IMR-90 (cell line): ENCODE measurements at regions not wholly inside any gene's neighbourhood (a gene's known extent, or its start where the extent isn't known, plus 50 kb on each side); places are given as distances from the start of the nearest gene placed in this dataset.
"Not testable (repeated sequence)": the region's sequence is repeated elsewhere in the genome, so short reads cannot be mapped to it uniquely, and the experiment has no call there.

Experiments
- ATAC-seq: fragments of 200-7000 bp; cut with Tn5 transposase; 2 replicates; pipeline ENCODE4 v1.9.1; 2020; ENCODE audit warnings: low read depth, mild to moderate bottlenecking, moderate library complexity
- BruUV-seq: library from RNA; stranded (reverse); fragments of 400-500 nt; replicated peaks from 2 replicates; lab custom pipeline; 2021; lab: Mats Ljungman, UMichigan
- CTCF ChIA-PET: fragments of 300-600 bp; formaldehyde crosslinking; extraction: SDS; loops from one replicate; lab custom pipeline; 2021; ENCODE audit warnings: antibody characterized with exemption; lab: Yijun Ruan, JAX
- POLR2A ChIA-PET: fragments of 300-600 bp; sonication (Branson Sonifier 250); formaldehyde crosslinking; loops from one replicate; lab custom pipeline; 2022; ENCODE audit warnings: antibody characterized with exemption; ENCODE audit not compliant: unreplicated experiment; lab: Charles Lee
- DNase-seq: peaks from one replicate; pipeline ENCODE4 v3.0.0; 2013
- H2AFZ ChIP-seq: replicated peaks from 2 replicates; pipeline ENCODE3; 2013; ENCODE audit warnings: low read length, mild to moderate bottlenecking; ENCODE audit not compliant: poor library complexity
- H2AK5ac ChIP-seq: 2 replicates; pipeline ENCODE4 v1.6.1; 2013; ENCODE audit warnings: low read depth, low read length, inconsistent platforms
- H2AK9ac ChIP-seq: replicated peaks from 2 replicates; pipeline ENCODE3; 2013; ENCODE audit warnings: mild to moderate bottlenecking, low read depth, low read length, moderate library complexity; ENCODE audit not compliant: poor library complexity
- H2BK120ac ChIP-seq: 2 replicates; pipeline ENCODE4 v1.6.1; 2013; ENCODE audit warnings: low read depth, low read length, inconsistent platforms
- H2BK15ac ChIP-seq: 3 replicates; pipeline ENCODE4 v1.6.1; 2013; ENCODE audit warnings: low read depth, low read length, inconsistent platforms
- H2BK20ac ChIP-seq: 2 replicates; pipeline ENCODE4 v1.6.1; 2013; ENCODE audit warnings: low read depth, mild to moderate bottlenecking, inconsistent platforms, low read length, moderate library complexity
- H2BK5ac ChIP-seq: 2 replicates; pipeline ENCODE4 v1.6.1; 2013; ENCODE audit warnings: mild to moderate bottlenecking, low read depth, low read length, inconsistent platforms; ENCODE audit not compliant: poor library complexity, severe bottlenecking
- H3K14ac ChIP-seq: replicated peaks from 2 replicates; pipeline ENCODE4 v1.6.1; 2013; ENCODE audit warnings: low read depth, low read length, inconsistent platforms
- H3K18ac ChIP-seq: 2 replicates; pipeline ENCODE4 v1.6.1; 2013; ENCODE audit warnings: low read depth, low read length, control low read depth
- H3K23ac ChIP-seq: 2 replicates; pipeline ENCODE4 v1.6.1; 2013; ENCODE audit warnings: low read depth, low read length, inconsistent platforms
- H3K27ac ChIP-seq: 2 replicates; pipeline ENCODE4 v1.5.1; 2013; ENCODE audit warnings: mild to moderate bottlenecking, control low read depth, low read length; ENCODE audit not compliant: insufficient read depth
- H3K27me3 ChIP-seq: 2 replicates; pipeline ENCODE4 v1.6.1; 2013; ENCODE audit warnings: low read length; ENCODE audit not compliant: control insufficient read depth, insufficient read depth
- H3K36me3 ChIP-seq: 2 replicates; pipeline ENCODE4 v1.6.1; 2013; ENCODE audit warnings: low read length, mixed read lengths; ENCODE audit not compliant: control insufficient read depth, insufficient read depth
- H3K4ac ChIP-seq: 2 replicates; pipeline ENCODE4 v1.6.1; 2013; ENCODE audit warnings: low read depth, low read length, inconsistent platforms
- H3K4me1 ChIP-seq: 2 replicates; pipeline ENCODE4 v1.6.1; 2013; ENCODE audit warnings: low read length, mixed read lengths; ENCODE audit not compliant: control insufficient read depth, insufficient read depth
- H3K4me2 ChIP-seq: 2 replicates; pipeline ENCODE4 v1.6.1; 2013; ENCODE audit warnings: low read depth, mild to moderate bottlenecking, control low read depth, low read length, moderate library complexity
- H3K4me3 ChIP-seq: 2 replicates; pipeline ENCODE4 v1.5.1; 2013; ENCODE audit warnings: low read depth, mild to moderate bottlenecking, control low read depth, low read length, moderate library complexity; ENCODE audit not compliant: insufficient read depth
- H3K56ac ChIP-seq: 2 replicates; pipeline ENCODE4 v1.6.1; 2013; ENCODE audit warnings: low read length, inconsistent platforms; ENCODE audit not compliant: insufficient read depth; ENCODE audit errors: extremely low read depth
- H3K79me1 ChIP-seq, 2 experiments: 2 replicates each; pipeline ENCODE4 v1.6.1; 2013; ENCODE audit warnings: low read length in 2 of 2, inconsistent platforms in 1 of 2, low read depth in 1 of 2
- H3K9ac ChIP-seq: 2 replicates; pipeline ENCODE4 v1.6.1; 2013; ENCODE audit warnings: low read depth, low read length, control low read depth
- H3K9me1 ChIP-seq: 2 replicates; pipeline ENCODE4 v1.6.1; 2013; ENCODE audit warnings: low read length, inconsistent platforms; ENCODE audit not compliant: insufficient read depth
- H3K9me3 ChIP-seq: 2 replicates; pipeline ENCODE4 v1.6.1; 2013; ENCODE audit warnings: low read length; ENCODE audit not compliant: control insufficient read depth, insufficient read depth
- H4K20me1 ChIP-seq: 2 replicates; pipeline ENCODE4 v1.6.1; 2013; ENCODE audit warnings: low read length, inconsistent platforms; ENCODE audit not compliant: insufficient read depth
- H4K5ac ChIP-seq: 2 replicates; pipeline ENCODE4 v1.6.1; 2013; ENCODE audit warnings: mild to moderate bottlenecking, low read depth, low read length, control low read depth
- H4K8ac ChIP-seq, 2 experiments: 2 replicates each; pipeline ENCODE4 v1.6.1; 2013; ENCODE audit warnings: low read depth in 2 of 2, low read length in 2 of 2, control low read depth in 1 of 2, inconsistent platforms in 1 of 2
- H4K91ac ChIP-seq: 2 replicates; pipeline ENCODE4 v1.6.1; 2013; ENCODE audit warnings: low read depth, low read length, inconsistent platforms; ENCODE audit not compliant: insufficient read depth
- BHLHE40 ChIP-seq: fragments of 150-350 bp; IDR thresholded peaks from 2 replicates; pipeline ENCODE4 v1.6.1; 2016; ENCODE audit warnings: mild to moderate bottlenecking, low read depth, low read length
- FOS ChIP-seq: fragments of 150-350 bp; IDR thresholded peaks from 2 replicates; pipeline ENCODE4 v1.6.1; 2016; ENCODE audit warnings: low read depth, low read length
- MAFK ChIP-seq: IDR thresholded peaks from 2 replicates; pipeline ENCODE4 v1.6.1; 2012; ENCODE audit warnings: low read depth, low read length, improper control_type of control experiment
- NFE2L2 ChIP-seq: fragments of 150-350 bp; IDR thresholded peaks from 2 replicates; pipeline ENCODE4 v1.6.1; 2016; ENCODE audit warnings: low read depth, mild to moderate bottlenecking, low read length
- POLR2A ChIP-seq: IDR thresholded peaks from 2 replicates; pipeline ENCODE4 v1.6.1; 2012; ENCODE audit warnings: mild to moderate bottlenecking, low read depth, low read length
- RAD21 ChIP-seq: IDR thresholded peaks from 2 replicates; pipeline ENCODE4 v1.6.1; 2012; ENCODE audit warnings: low read length, improper control_type of control experiment
- RFX5 ChIP-seq: IDR thresholded peaks from 2 replicates; pipeline ENCODE4 v1.8.0; 2012; ENCODE audit warnings: low read depth, mild to moderate bottlenecking, low read length, moderate library complexity
- SMC3 ChIP-seq: fragments of 150-350 bp; IDR thresholded peaks from 2 replicates; pipeline ENCODE4 v1.6.1; 2016; ENCODE audit warnings: low read depth, mild to moderate bottlenecking, antibody characterized with exemption, low read length, moderate library complexity
- USF2 ChIP-seq: fragments of 150-350 bp; IDR thresholded peaks from 2 replicates; pipeline ENCODE4 v1.6.1; 2017; ENCODE audit warnings: mild to moderate bottlenecking, antibody characterized with exemption, low read length, low read depth
- WGBS, 2 experiments: methylation state at CpG; one replicate each; pipeline versions ENCODE4 v1.1.5 to v1.1.7; 2013; ENCODE audit warnings: missing lambda C conversion rate in 2 of 2; ENCODE audit not compliant: insufficient read length in 1 of 2; ENCODE audit errors: extremely low coverage in 2 of 2; 5-methylcytosine and 5-hydroxymethylcytosine counted together
- dilution Hi-C: fragments of 300-500 bp; cut with HindIII; formaldehyde crosslinking; loops from one replicate; pipeline ENCODE4 v1.14.3; 2018; ENCODE audit warnings: low sequenced_read_pairs; ENCODE audit not compliant: unreplicated experiment
- in situ Hi-C: fragments of 300-500 bp; cut with MboI; formaldehyde crosslinking; loops from 3 replicates; pipeline ENCODE4 v1.14.3; 2019; ENCODE audit warnings: low sequenced_read_pairs, inconsistent platforms, mixed read lengths
- intact Hi-C: fragments of 100-400 bp; cut with micrococcal nuclease; formaldehyde crosslinking; loops from 2 replicates; pipeline ENCODE4 v1.10.0; 2022

GRCh38 chr2:208609166-208609804, 202.7 kb downstream of the PTH2R start:
- no peak overlapping the region for H2BK120ac ChIP-seq
- H4K20me1 ChIP-seq = no peaks in the 10 kb centered on the region
- H4K8ac ChIP-seq = no peak overlapping the region
- no peaks in the 10 kb centered on the region for H3K27me3 ChIP-seq
- H3K18ac ChIP-seq = no peak overlapping the region
- no peak overlapping the region for H3K27ac ChIP-seq
- peaks cover 3% of the 10 kb centered on the region; the same call in 1 of the 2 replicates for H3K9me3 ChIP-seq
- no peak overlapping the region for H3K4me3 ChIP-seq
- no CpG with 5 or more reads among the region's 2 CpGs for WGBS, 2 experiments
- H3K4ac ChIP-seq = no peak overlapping the region
- H4K91ac ChIP-seq = no peak overlapping the region
- no peaks in the 10 kb centered on the region for H3K36me3 ChIP-seq
- dilution Hi-C loops = no loop called here
- ATAC-seq = no peak
- no peak overlapping the region for H4K5ac ChIP-seq
- no peak overlapping the region for H3K14ac ChIP-seq
- no peak overlapping the region for H2AFZ ChIP-seq
- POLR2A ChIA-PET = no interaction called here
- H3K9me1 ChIP-seq = no peaks in the 10 kb centered on the region
- intact Hi-C loops = no loop called here
- H2BK15ac ChIP-seq = no peak overlapping the region
- CTCF ChIA-PET = interaction anchor here (0.6 to 0.7 kb wide), 2 partner anchors 10 kb away, joined by 4 to 5 read pairs; no protein-coding TSS in a partner anchor
- no peak overlapping the region for H3K4me2 ChIP-seq
- no peaks in the 10 kb centered on the region for H3K79me1 ChIP-seq
- no peak overlapping the region for H2AK5ac ChIP-seq
- TF ChIP-seq NFE2L2 (no peak), SMC3 (no peak), FOS (no peak), USF2 (no peak), MAFK (no peak), RFX5 (no peak), RAD21 (no peak), POLR2A (no peak), BHLHE40 (no peak)
- H2BK20ac ChIP-seq = no peak overlapping the region
- H3K9ac ChIP-seq = no peak overlapping the region
- no peak overlapping the region for H2AK9ac ChIP-seq
- no peak overlapping the region for H3K23ac ChIP-seq
- no peak overlapping the region for H2BK5ac ChIP-seq
- in situ Hi-C loops = no loop called here
- H3K4me1 ChIP-seq = no peaks in the 10 kb centered on the region
- no peak for DNase-seq
- H3K56ac ChIP-seq = no peak overlapping the region
- no TSS peak for BruUV-seq

GRCh38 chr2:208615675-208616074, 209.1 kb downstream of the PTH2R start:
- H3K4me3 ChIP-seq, H3K56ac ChIP-seq, H2BK120ac ChIP-seq, in situ Hi-C loops, H4K5ac ChIP-seq, H3K4ac ChIP-seq, H4K91ac ChIP-seq, H3K27me3 ChIP-seq, H3K4me2 ChIP-seq, POLR2A ChIA-PET, H3K9me1 ChIP-seq, H3K9me3 ChIP-seq, H3K14ac ChIP-seq, H3K4me1 ChIP-seq, H3K9ac ChIP-seq, H2BK20ac ChIP-seq, H3K23ac ChIP-seq, H2BK15ac ChIP-seq, H3K18ac ChIP-seq, H3K79me1 ChIP-seq, H4K20me1 ChIP-seq, H2AK5ac ChIP-seq, H4K8ac ChIP-seq, CTCF ChIA-PET, H2AFZ ChIP-seq, H2BK5ac ChIP-seq, H3K36me3 ChIP-seq, BruUV-seq, ATAC-seq, dilution Hi-C loops, DNase-seq, H2AK9ac ChIP-seq, H3K27ac ChIP-seq, intact Hi-C loops: not testable (repeated sequence)
- WGBS, 2 experiments = no CpG with 5 or more reads among the region's 1 CpG
